Brain microvascular endothelial cell (primary cell): ENCODE measurements at regions not wholly inside any gene's neighbourhood (a gene's known extent, or its start where the extent isn't known, plus 50 kb on each side); places are given as distances from the start of the nearest gene placed in this dataset.
"Not testable (repeated sequence)": the region's sequence is repeated elsewhere in the genome, so short reads cannot be mapped to it uniquely, and the experiment has no call there.

Experiments
- DNase-seq: peaks from one replicate; pipeline ENCODE4 v3.0.0-alpha.2; 2020
- H3K27ac ChIP-seq: fragments of 250-450 bp; sonication (Bioruptor Pico); 2 replicates; pipeline ENCODE4 v1.5.1; 2020; ENCODE audit warnings: mild to moderate bottlenecking, moderate library complexity
- H3K27me3 ChIP-seq: fragments of 250-450 bp; sonication (Bioruptor Pico); replicated peaks from 2 replicates; pipeline ENCODE4 v1.5.1; 2020; ENCODE audit warnings: mild to moderate bottlenecking
- H3K36me3 ChIP-seq: fragments of 250-450 bp; sonication (Bioruptor Pico); replicated peaks from 2 replicates; pipeline ENCODE4 v1.5.1; 2020; ENCODE audit warnings: mild to moderate bottlenecking
- H3K4me3 ChIP-seq: 2 replicates; pipeline ENCODE4 v1.5.1; 2011; ENCODE audit warnings: low read depth, mild to moderate bottlenecking, control low read depth, low read length, moderate library complexity
- in situ Hi-C: cut with HindIII; loops from 2 replicates; pipeline ENCODE4 v1.10.0; 2017; ENCODE audit warnings: low sequenced_read_pairs, low pct_ligation_motif_present
- TF ChIP-seq, protein P1 (sequence below): IDR thresholded peaks from 2 replicates; pipeline ENCODE4 v1.5.1; 2011; ENCODE audit warnings: low read depth, mild to moderate bottlenecking, moderate library complexity, low read length, control low read depth, inconsistent platforms; ENCODE audit errors: missing control alignments

- in situ Hi-C loops: no loop called here
- no peak for DNase-seq
Measured at GRCh38 chr7:112540839-112541577, 60.2 kb downstream of the LSMEM1 start.

DNA sequence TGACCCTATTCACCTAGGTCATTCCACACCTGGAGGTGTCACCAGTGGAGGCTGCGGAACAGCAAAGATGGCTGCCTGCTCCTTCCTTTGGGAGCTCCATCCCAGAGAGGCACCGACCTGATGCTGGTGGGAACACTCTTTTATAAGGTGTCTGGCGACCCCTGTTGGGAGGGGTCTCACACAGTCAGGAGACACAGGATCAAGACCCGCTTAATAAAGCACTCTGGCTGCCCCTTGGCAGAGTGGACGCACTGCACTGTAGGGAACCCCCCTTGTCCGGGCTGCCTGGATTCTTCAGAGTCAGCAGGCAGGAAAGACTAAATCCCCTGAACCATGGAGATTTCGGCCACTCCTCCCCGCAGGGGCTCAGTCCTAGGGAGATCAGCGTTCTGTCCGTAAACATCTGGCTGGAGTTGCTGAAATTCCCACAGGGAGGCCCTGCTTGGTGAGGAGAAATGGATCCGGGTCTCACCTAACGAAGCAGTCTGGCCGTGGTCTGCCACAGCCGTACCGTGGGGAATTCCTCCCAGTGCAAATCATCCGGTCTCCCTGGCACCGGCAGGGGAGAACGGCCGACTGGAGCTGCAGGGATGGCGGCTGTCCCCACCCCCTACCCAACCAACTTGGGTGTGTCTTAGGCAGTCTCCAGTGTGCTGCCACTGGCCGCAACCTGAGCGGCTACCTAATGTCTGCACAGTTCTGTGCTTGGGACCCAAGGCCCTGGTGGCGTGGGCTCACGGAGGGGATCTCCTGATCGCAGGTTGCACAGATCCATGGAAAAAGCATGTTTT lies 66.1 kb downstream of the LSMEM1 start:
- Histone ChIP-seq H3K27ac (no peak overlapping the region), H3K27me3 (no peaks in the 10 kb centered on the region), H3K4me3 (no peak overlapping the region), H3K36me3 (no peaks in the 10 kb centered on the region)
- TF ChIP-seq, protein P1, sequence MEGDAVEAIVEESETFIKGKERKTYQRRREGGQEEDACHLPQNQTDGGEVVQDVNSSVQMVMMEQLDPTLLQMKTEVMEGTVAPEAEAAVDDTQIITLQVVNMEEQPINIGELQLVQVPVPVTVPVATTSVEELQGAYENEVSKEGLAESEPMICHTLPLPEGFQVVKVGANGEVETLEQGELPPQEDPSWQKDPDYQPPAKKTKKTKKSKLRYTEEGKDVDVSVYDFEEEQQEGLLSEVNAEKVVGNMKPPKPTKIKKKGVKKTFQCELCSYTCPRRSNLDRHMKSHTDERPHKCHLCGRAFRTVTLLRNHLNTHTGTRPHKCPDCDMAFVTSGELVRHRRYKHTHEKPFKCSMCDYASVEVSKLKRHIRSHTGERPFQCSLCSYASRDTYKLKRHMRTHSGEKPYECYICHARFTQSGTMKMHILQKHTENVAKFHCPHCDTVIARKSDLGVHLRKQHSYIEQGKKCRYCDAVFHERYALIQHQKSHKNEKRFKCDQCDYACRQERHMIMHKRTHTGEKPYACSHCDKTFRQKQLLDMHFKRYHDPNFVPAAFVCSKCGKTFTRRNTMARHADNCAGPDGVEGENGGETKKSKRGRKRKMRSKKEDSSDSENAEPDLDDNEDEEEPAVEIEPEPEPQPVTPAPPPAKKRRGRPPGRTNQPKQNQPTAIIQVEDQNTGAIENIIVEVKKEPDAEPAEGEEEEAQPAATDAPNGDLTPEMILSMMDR: peak; percentile 23
- in situ Hi-C loops: no loop called here
- no peak for DNase-seq

More at GRCh38 chr7:112540839-112541577, 60.2 kb downstream of the LSMEM1 start:
- Histone ChIP-seq H3K27me3 (no peaks in the 10 kb centered on the region), H3K36me3 (no peaks in the 10 kb centered on the region), H3K27ac (no peak overlapping the region), H3K4me3 (no peak overlapping the region)
- TF ChIP-seq, protein P1: no peak

DNA sequence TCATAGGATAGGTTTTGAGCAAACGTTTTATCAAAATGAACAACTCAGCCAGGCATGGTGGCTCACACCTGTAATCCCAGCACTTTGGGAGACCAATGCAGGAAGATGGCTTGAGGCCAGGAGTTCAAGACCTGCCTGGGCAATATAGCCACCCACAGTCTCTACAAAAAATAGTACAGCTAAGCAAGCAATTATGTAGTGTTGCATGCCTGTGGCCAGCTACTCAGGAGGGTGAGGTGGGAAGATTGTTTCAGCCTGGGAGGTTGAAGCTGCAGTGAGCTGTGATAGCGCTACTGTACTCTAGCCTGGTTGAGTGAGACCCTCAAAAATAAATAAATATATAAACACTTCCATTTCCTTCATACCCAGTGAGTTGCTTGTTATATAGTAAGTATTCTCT lies 67.1 kb downstream of the LSMEM1 start:
- H3K27ac ChIP-seq: no peak overlapping the region
- H3K36me3 ChIP-seq: no peaks in the 10 kb centered on the region
- in situ Hi-C loops: no loop called here
- DNase-seq: peak; percentile 63
- no peak overlapping the region for H3K4me3 ChIP-seq
- TF ChIP-seq, protein P1: no peak
- H3K27me3 ChIP-seq: no peaks in the 10 kb centered on the region

- in situ Hi-C loops: no loop called here
- TF ChIP-seq, protein P1: peak; percentile 87
- peak; percentile 62 for DNase-seq
Measured at GRCh38 chr7:112550468-112551060, 69.8 kb downstream of the LSMEM1 start.

DNA sequence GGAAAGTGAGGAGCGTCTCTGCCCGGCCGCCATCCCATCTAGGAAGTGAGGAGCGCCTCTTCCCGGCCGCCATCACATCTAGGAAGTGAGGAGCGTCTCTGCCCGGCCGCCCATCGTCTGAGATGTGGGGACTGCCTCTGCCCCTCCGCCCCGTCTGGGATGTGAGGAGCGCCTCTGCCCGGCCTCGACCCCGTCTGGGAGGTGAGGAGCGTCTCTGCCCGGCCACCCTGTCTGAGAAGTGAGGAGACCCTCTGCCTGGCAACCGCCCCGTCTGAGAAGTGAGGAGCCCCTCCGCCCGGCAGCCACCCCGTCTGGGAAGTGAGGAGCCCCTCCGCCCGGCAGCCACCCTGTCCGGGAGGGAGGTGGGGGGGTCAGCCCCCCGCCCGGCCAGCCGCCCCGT lies 70.7 kb downstream of the LSMEM1 start:
- DNase-seq, H3K27me3 ChIP-seq, H3K4me3 ChIP-seq, in situ Hi-C loops, H3K27ac ChIP-seq, H3K36me3 ChIP-seq: not testable (repeated sequence)

More at GRCh38 chr7:112550468-112551060, 69.8 kb downstream of the LSMEM1 start:
- H3K4me3 ChIP-seq: no peak overlapping the region
- no peaks in the 10 kb centered on the region for H3K36me3 ChIP-seq
- no peaks in the 10 kb centered on the region for H3K27me3 ChIP-seq
- no peak overlapping the region for H3K27ac ChIP-seq

- no peak overlapping the region for H3K4me3 ChIP-seq
- in situ Hi-C loops: no loop called here
- no peaks in the 10 kb centered on the region for H3K36me3 ChIP-seq
- no peaks in the 10 kb centered on the region for H3K27me3 ChIP-seq
- TF ChIP-seq, protein P1: peak; percentile 9
- no peak for DNase-seq
- H3K27ac ChIP-seq: no peak overlapping the region
Measured at GRCh38 chr7:112554591-112554990, 73.8 kb downstream of the LSMEM1 start.
